IMR-90 (cell line): ENCODE measurements at regions not wholly inside any gene's neighbourhood (a gene's known extent, or its start where the extent isn't known, plus 50 kb on each side); places are given as distances from the start of the nearest gene placed in this dataset.

Experiments
- ATAC-seq: fragments of 200-7000 bp; cut with Tn5 transposase; 2 replicates; pipeline ENCODE4 v1.9.1; 2020; ENCODE audit warnings: low read depth, mild to moderate bottlenecking, moderate library complexity
- BruUV-seq: library from RNA; stranded (reverse); fragments of 400-500 nt; replicated peaks from 2 replicates; lab custom pipeline; 2021; lab: Mats Ljungman, UMichigan
- CTCF ChIA-PET: fragments of 300-600 bp; formaldehyde crosslinking; extraction: SDS; loops from one replicate; lab custom pipeline; 2021; ENCODE audit warnings: antibody characterized with exemption; lab: Yijun Ruan, JAX
- POLR2A ChIA-PET: fragments of 300-600 bp; sonication (Branson Sonifier 250); formaldehyde crosslinking; loops from one replicate; lab custom pipeline; 2022; ENCODE audit warnings: antibody characterized with exemption; ENCODE audit not compliant: unreplicated experiment; lab: Charles Lee
- DNase-seq: peaks from one replicate; pipeline ENCODE4 v3.0.0; 2013
- H2AFZ ChIP-seq: replicated peaks from 2 replicates; pipeline ENCODE3; 2013; ENCODE audit warnings: low read length, mild to moderate bottlenecking; ENCODE audit not compliant: poor library complexity
- H2AK5ac ChIP-seq: 2 replicates; pipeline ENCODE4 v1.6.1; 2013; ENCODE audit warnings: low read depth, low read length, inconsistent platforms
- H2AK9ac ChIP-seq: replicated peaks from 2 replicates; pipeline ENCODE3; 2013; ENCODE audit warnings: mild to moderate bottlenecking, low read depth, low read length, moderate library complexity; ENCODE audit not compliant: poor library complexity
- H2BK120ac ChIP-seq: 2 replicates; pipeline ENCODE4 v1.6.1; 2013; ENCODE audit warnings: low read depth, low read length, inconsistent platforms
- H2BK15ac ChIP-seq: 3 replicates; pipeline ENCODE4 v1.6.1; 2013; ENCODE audit warnings: low read depth, low read length, inconsistent platforms
- H2BK20ac ChIP-seq: 2 replicates; pipeline ENCODE4 v1.6.1; 2013; ENCODE audit warnings: low read depth, mild to moderate bottlenecking, inconsistent platforms, low read length, moderate library complexity
- H2BK5ac ChIP-seq: 2 replicates; pipeline ENCODE4 v1.6.1; 2013; ENCODE audit warnings: mild to moderate bottlenecking, low read depth, low read length, inconsistent platforms; ENCODE audit not compliant: poor library complexity, severe bottlenecking
- H3K14ac ChIP-seq: replicated peaks from 2 replicates; pipeline ENCODE4 v1.6.1; 2013; ENCODE audit warnings: low read depth, low read length, inconsistent platforms
- H3K18ac ChIP-seq: 2 replicates; pipeline ENCODE4 v1.6.1; 2013; ENCODE audit warnings: low read depth, low read length, control low read depth
- H3K23ac ChIP-seq: 2 replicates; pipeline ENCODE4 v1.6.1; 2013; ENCODE audit warnings: low read depth, low read length, inconsistent platforms
- H3K27ac ChIP-seq: 2 replicates; pipeline ENCODE4 v1.5.1; 2013; ENCODE audit warnings: mild to moderate bottlenecking, control low read depth, low read length; ENCODE audit not compliant: insufficient read depth
- H3K27me3 ChIP-seq: 2 replicates; pipeline ENCODE4 v1.6.1; 2013; ENCODE audit warnings: low read length; ENCODE audit not compliant: control insufficient read depth, insufficient read depth
- H3K36me3 ChIP-seq: 2 replicates; pipeline ENCODE4 v1.6.1; 2013; ENCODE audit warnings: low read length, mixed read lengths; ENCODE audit not compliant: control insufficient read depth, insufficient read depth
- H3K4ac ChIP-seq: 2 replicates; pipeline ENCODE4 v1.6.1; 2013; ENCODE audit warnings: low read depth, low read length, inconsistent platforms
- H3K4me1 ChIP-seq: 2 replicates; pipeline ENCODE4 v1.6.1; 2013; ENCODE audit warnings: low read length, mixed read lengths; ENCODE audit not compliant: control insufficient read depth, insufficient read depth
- H3K4me2 ChIP-seq: 2 replicates; pipeline ENCODE4 v1.6.1; 2013; ENCODE audit warnings: low read depth, mild to moderate bottlenecking, control low read depth, low read length, moderate library complexity
- H3K4me3 ChIP-seq: 2 replicates; pipeline ENCODE4 v1.5.1; 2013; ENCODE audit warnings: low read depth, mild to moderate bottlenecking, control low read depth, low read length, moderate library complexity; ENCODE audit not compliant: insufficient read depth
- H3K56ac ChIP-seq: 2 replicates; pipeline ENCODE4 v1.6.1; 2013; ENCODE audit warnings: low read length, inconsistent platforms; ENCODE audit not compliant: insufficient read depth; ENCODE audit errors: extremely low read depth
- H3K79me1 ChIP-seq, 2 experiments: 2 replicates each; pipeline ENCODE4 v1.6.1; 2013; ENCODE audit warnings: low read length in 2 of 2, inconsistent platforms in 1 of 2, low read depth in 1 of 2
- H3K9ac ChIP-seq: 2 replicates; pipeline ENCODE4 v1.6.1; 2013; ENCODE audit warnings: low read depth, low read length, control low read depth
- H3K9me1 ChIP-seq: 2 replicates; pipeline ENCODE4 v1.6.1; 2013; ENCODE audit warnings: low read length, inconsistent platforms; ENCODE audit not compliant: insufficient read depth
- H3K9me3 ChIP-seq: 2 replicates; pipeline ENCODE4 v1.6.1; 2013; ENCODE audit warnings: low read length; ENCODE audit not compliant: control insufficient read depth, insufficient read depth
- H4K20me1 ChIP-seq: 2 replicates; pipeline ENCODE4 v1.6.1; 2013; ENCODE audit warnings: low read length, inconsistent platforms; ENCODE audit not compliant: insufficient read depth
- H4K5ac ChIP-seq: 2 replicates; pipeline ENCODE4 v1.6.1; 2013; ENCODE audit warnings: mild to moderate bottlenecking, low read depth, low read length, control low read depth
- H4K8ac ChIP-seq, 2 experiments: 2 replicates each; pipeline ENCODE4 v1.6.1; 2013; ENCODE audit warnings: low read depth in 2 of 2, low read length in 2 of 2, control low read depth in 1 of 2, inconsistent platforms in 1 of 2
- H4K91ac ChIP-seq: 2 replicates; pipeline ENCODE4 v1.6.1; 2013; ENCODE audit warnings: low read depth, low read length, inconsistent platforms; ENCODE audit not compliant: insufficient read depth
- CHD1 ChIP-seq: IDR thresholded peaks from 2 replicates; pipeline ENCODE4 v1.6.1; 2012; ENCODE audit warnings: low read depth, low read length, improper control_type of control experiment
- CTCF ChIP-seq: conservative IDR thresholded peaks from 2 replicates; pipeline ENCODE4 v1.5.1; 2012; ENCODE audit warnings: mild to moderate bottlenecking, low read depth, low read length, improper control_type of control experiment
- FOS ChIP-seq: fragments of 150-350 bp; IDR thresholded peaks from 2 replicates; pipeline ENCODE4 v1.6.1; 2016; ENCODE audit warnings: low read depth, low read length
- MAFK ChIP-seq: IDR thresholded peaks from 2 replicates; pipeline ENCODE4 v1.6.1; 2012; ENCODE audit warnings: low read depth, low read length, improper control_type of control experiment
- MAZ ChIP-seq: IDR thresholded peaks from 2 replicates; pipeline ENCODE4 v1.6.1; 2012; ENCODE audit warnings: low read depth, mild to moderate bottlenecking, low read length, improper control_type of control experiment, moderate library complexity, borderline replicate concordance
- MXI1 ChIP-seq: IDR thresholded peaks from 2 replicates; pipeline ENCODE4 v1.6.1; 2012; ENCODE audit warnings: low read depth, mild to moderate bottlenecking, low read length, moderate library complexity, borderline replicate concordance
- NFE2L2 ChIP-seq: fragments of 150-350 bp; IDR thresholded peaks from 2 replicates; pipeline ENCODE4 v1.6.1; 2016; ENCODE audit warnings: low read depth, mild to moderate bottlenecking, low read length
- POLR2A ChIP-seq: IDR thresholded peaks from 2 replicates; pipeline ENCODE4 v1.6.1; 2012; ENCODE audit warnings: mild to moderate bottlenecking, low read depth, low read length
- RAD21 ChIP-seq: IDR thresholded peaks from 2 replicates; pipeline ENCODE4 v1.6.1; 2012; ENCODE audit warnings: low read length, improper control_type of control experiment
- RCOR1 ChIP-seq: IDR thresholded peaks from 2 replicates; pipeline ENCODE4 v1.6.1; 2012; ENCODE audit warnings: mild to moderate bottlenecking, low read length, improper control_type of control experiment; ENCODE audit not compliant: insufficient replicate concordance
- RFX5 ChIP-seq: IDR thresholded peaks from 2 replicates; pipeline ENCODE4 v1.8.0; 2012; ENCODE audit warnings: low read depth, mild to moderate bottlenecking, low read length, moderate library complexity
- SMC3 ChIP-seq: fragments of 150-350 bp; IDR thresholded peaks from 2 replicates; pipeline ENCODE4 v1.6.1; 2016; ENCODE audit warnings: low read depth, mild to moderate bottlenecking, antibody characterized with exemption, low read length, moderate library complexity
- WGBS, 2 experiments: methylation state at CpG; one replicate each; pipeline versions ENCODE4 v1.1.5 to v1.1.7; 2013; ENCODE audit warnings: missing lambda C conversion rate in 2 of 2; ENCODE audit not compliant: insufficient read length in 1 of 2; ENCODE audit errors: extremely low coverage in 2 of 2; 5-methylcytosine and 5-hydroxymethylcytosine counted together
- dilution Hi-C: fragments of 300-500 bp; cut with HindIII; formaldehyde crosslinking; loops from one replicate; pipeline ENCODE4 v1.14.3; 2018; ENCODE audit warnings: low sequenced_read_pairs; ENCODE audit not compliant: unreplicated experiment
- in situ Hi-C: fragments of 300-500 bp; cut with MboI; formaldehyde crosslinking; loops from 3 replicates; pipeline ENCODE4 v1.14.3; 2019; ENCODE audit warnings: low sequenced_read_pairs, inconsistent platforms, mixed read lengths
- intact Hi-C: fragments of 100-400 bp; cut with micrococcal nuclease; formaldehyde crosslinking; loops from 2 replicates; pipeline ENCODE4 v1.10.0; 2022
- TF ChIP-seq, protein P1 (sequence below): fragments of 150-350 bp; IDR thresholded peaks from 2 replicates; pipeline ENCODE4 v1.6.1; 2016; ENCODE audit warnings: low read depth, mild to moderate bottlenecking, low read length, moderate library complexity, borderline replicate concordance

- Histone ChIP-seq H2AK9ac (no peak overlapping the region), H3K4me2 (no peak overlapping the region), H3K4me3 (no peak overlapping the region), H3K27me3 (no peaks in the 10 kb centered on the region), H4K8ac (no peak overlapping the region), H3K4me1 (no peaks in the 10 kb centered on the region), H2BK15ac (no peak overlapping the region), H4K5ac (no peak overlapping the region), H3K18ac (no peak overlapping the region), H3K9me1 (0 out of 2 replicates have a peak, but pooled peaks cover 3% of the 10 kb centered on the region), H3K27ac (no peak overlapping the region), H3K9ac (no peak overlapping the region), H2BK120ac (no peak overlapping the region), H4K20me1 (no peaks in the 10 kb centered on the region), H2BK20ac (no peak overlapping the region), H3K14ac (no peak overlapping the region), H3K9me3 (no peaks in the 10 kb centered on the region), H3K4ac (no peak overlapping the region), H3K56ac (no peak overlapping the region), H2AFZ (no peak overlapping the region), H2AK5ac (no peak overlapping the region), H3K23ac (no peak overlapping the region), H2BK5ac (no peak overlapping the region), H3K79me1 (no peaks in the 10 kb centered on the region), H3K36me3 (no peaks in the 10 kb centered on the region), H4K91ac (no peak overlapping the region)
- DNase-seq: no peak
- ATAC-seq: no peak
- ChIA-PET POLR2A (no interaction called here), CTCF (no interaction called here)
- intact Hi-C loops (no loop called here), in situ Hi-C loops (no loop called here), dilution Hi-C loops (no loop called here)
- no CpG with 5 or more reads among the region's 3 CpGs for WGBS, 2 experiments
- BruUV-seq: no TSS peak
- TF ChIP-seq MXI1 (no peak), MAFK (no peak), MAZ (no peak), FOS (no peak), SMC3 (no peak), CTCF (no peak), RCOR1 (no peak), CHD1 (no peak), POLR2A (no peak), RFX5 (no peak), NFE2L2 (no peak), RAD21 (no peak)
- TF ChIP-seq, protein P1, sequence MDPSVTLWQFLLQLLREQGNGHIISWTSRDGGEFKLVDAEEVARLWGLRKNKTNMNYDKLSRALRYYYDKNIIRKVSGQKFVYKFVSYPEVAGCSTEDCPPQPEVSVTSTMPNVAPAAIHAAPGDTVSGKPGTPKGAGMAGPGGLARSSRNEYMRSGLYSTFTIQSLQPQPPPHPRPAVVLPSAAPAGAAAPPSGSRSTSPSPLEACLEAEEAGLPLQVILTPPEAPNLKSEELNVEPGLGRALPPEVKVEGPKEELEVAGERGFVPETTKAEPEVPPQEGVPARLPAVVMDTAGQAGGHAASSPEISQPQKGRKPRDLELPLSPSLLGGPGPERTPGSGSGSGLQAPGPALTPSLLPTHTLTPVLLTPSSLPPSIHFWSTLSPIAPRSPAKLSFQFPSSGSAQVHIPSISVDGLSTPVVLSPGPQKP: no peak
Observed at GRCh38 chr10:77726732-77727131, 89.1 kb upstream of the KCNMA1 start.
